AG04450 (cell line): ENCODE measurements at regions not wholly inside any gene's neighbourhood (a gene's known extent, or its start where the extent isn't known, plus 50 kb on each side); places are given as distances from the start of the nearest gene placed in this dataset.

ENCODE experiments used
- CTCF ChIA-PET: fragments of 300-600, 350-600 bp; formaldehyde crosslinking; extraction: SDS; loops from one replicate; lab custom pipeline; 2022; ENCODE audit warnings: antibody characterized with exemption, inconsistent platforms; lab: Charles Lee
- POLR2A ChIA-PET: fragments of 350-600 bp; formaldehyde crosslinking; extraction: SDS; loops from one replicate; lab custom pipeline; 2021; ENCODE audit warnings: antibody characterized with exemption, inconsistent platforms; lab: Yijun Ruan, JAX
- DNase-seq: peaks from one replicate; pipeline ENCODE4 v3.0.0-alpha.2; 2011; ENCODE audit warnings: low read depth, low spot score
- H3K27ac ChIP-seq: one replicate; pipeline ENCODE4 v1.5.1; 2012; ENCODE audit warnings: low read depth, low read length, control low read depth
- H3K27me3 ChIP-seq: one replicate; pipeline ENCODE4 v1.6.0; 2012; ENCODE audit warnings: low read length; ENCODE audit not compliant: control insufficient read depth, insufficient read depth
- H3K4me3 ChIP-seq: 2 replicates; pipeline ENCODE4 v1.5.1; 2011; ENCODE audit warnings: mild to moderate bottlenecking, low read depth, low read length, control low read depth
- H3K9me3 ChIP-seq: 2 replicates; pipeline ENCODE4 v1.5.1; 2012; ENCODE audit warnings: low read length; ENCODE audit not compliant: control insufficient read depth, insufficient read depth
- CTCF ChIP-seq: IDR thresholded peaks from 2 replicates; pipeline ENCODE4 v1.5.1; 2011; ENCODE audit warnings: low read depth, low read length, control low read depth, inconsistent platforms

GRCh38 chr2:239471011-239471792 is 70.4 kb upstream of the HDAC4 start:
- CTCF ChIA-PET, result no interaction called here
- no peaks in the 10 kb centered on the region for H3K27me3 ChIP-seq
- H3K9me3 ChIP-seq, result peaks cover 45% of the 10 kb centered on the region
- no peak for DNase-seq
- POLR2A ChIA-PET, result no interaction called here
- no peak for TF ChIP-seq CTCF
- no peak overlapping the region for H3K4me3 ChIP-seq
- no peak overlapping the region for H3K27ac ChIP-seq

- Histone ChIP-seq H3K27me3 (no peaks in the 10 kb centered on the region), H3K27ac (no peak overlapping the region), H3K9me3 (peaks cover 44% of the 10 kb centered on the region), H3K4me3 (no peak overlapping the region)
- POLR2A ChIA-PET, result no interaction called here
- CTCF ChIA-PET, result no interaction called here
- DNase-seq, result no peak
- TF ChIP-seq CTCF, result no peak
Measured at GRCh38 chr2:239470151-239470900, 69.5 kb upstream of the HDAC4 start.

GRCh38 chr2:239469106-239469960 is 68.5 kb upstream of the HDAC4 start:
- Histone ChIP-seq H3K27ac (no peak overlapping the region), H3K9me3 (peaks cover 48% of the 10 kb centered on the region), H3K4me3 (no peak overlapping the region), H3K27me3 (no peaks in the 10 kb centered on the region)
- CTCF ChIA-PET, result no interaction called here
- TF ChIP-seq CTCF, result no peak
- DNase-seq, result no peak
- POLR2A ChIA-PET, result no interaction called here

GRCh38 chr2:239468491-239469105 is 67.8 kb upstream of the HDAC4 start:
- ChIA-PET POLR2A (no interaction called here), CTCF (no interaction called here)
- no peaks in the 10 kb centered on the region for H3K27me3 ChIP-seq
- peaks cover 54% of the 10 kb centered on the region for H3K9me3 ChIP-seq
- TF ChIP-seq CTCF, result no peak
- no peak overlapping the region for H3K27ac ChIP-seq
- H3K4me3 ChIP-seq, result no peak overlapping the region
- no peak for DNase-seq
